GM23338 (cell line): ENCODE measurements at regions not wholly inside any gene's neighbourhood (a gene's known extent, or its start where the extent isn't known, plus 50 kb on each side); places are given as distances from the start of the nearest gene placed in this dataset.

Source experiments
- ATAC-seq: fragments of 200-7000 bp; cut with Tn5 transposase; 3 replicates; pipeline ENCODE4 v1.9.1; 2020
- DNase-seq: peaks from one replicate; pipeline ENCODE4 v3.0.0-alpha.2; 2015; ENCODE audit warnings: low spot score
- H2AFZ ChIP-seq: fragments of 200-600 bp; sonication (generic); 2 replicates; pipeline ENCODE4 v1.8.0; 2016; ENCODE audit warnings: antibody characterized with exemption, mild to moderate bottlenecking, moderate library complexity
- H3F3A ChIP-seq: fragments of 200-600 bp; sonication (generic); replicated peaks from 2 replicates; pipeline ENCODE4 v1.8.0; 2017; ENCODE audit warnings: antibody characterized with exemption, mixed run types, low read depth
- H3K27ac ChIP-seq: fragments of 200-600 bp; sonication (generic); 2 replicates; pipeline ENCODE4 v1.6.1; 2016; ENCODE audit warnings: low read depth
- H3K27me3 ChIP-seq: fragments of 200-600 bp; sonication (generic); 2 replicates; pipeline ENCODE4 v1.8.0; 2016; ENCODE audit warnings: mild to moderate bottlenecking, mixed run types, moderate library complexity; ENCODE audit not compliant: insufficient read depth
- H3K36me3 ChIP-seq: fragments of 200-600 bp; sonication (generic); 2 replicates; pipeline ENCODE4 v1.8.0; 2016; ENCODE audit warnings: mild to moderate bottlenecking; ENCODE audit not compliant: insufficient read depth
- H3K4me1 ChIP-seq: fragments of 200-600 bp; sonication (generic); 2 replicates; pipeline ENCODE4 v1.8.0; 2016; ENCODE audit warnings: mild to moderate bottlenecking, moderate library complexity; ENCODE audit not compliant: insufficient read depth
- H3K4me2 ChIP-seq: fragments of 200-600 bp; sonication (generic); 2 replicates; pipeline ENCODE4 v1.7.1; 2017; ENCODE audit warnings: mixed run types
- H3K4me3 ChIP-seq: fragments of 200-600 bp; sonication (generic); 2 replicates; pipeline ENCODE4 v1.6.1; 2016; ENCODE audit warnings: mixed run types
- H3K79me2 ChIP-seq: fragments of 200-600 bp; sonication (generic); replicated peaks from 2 replicates; pipeline ENCODE4 v1.8.0; 2017; ENCODE audit warnings: mild to moderate bottlenecking; ENCODE audit not compliant: insufficient read depth
- H3K9me2 ChIP-seq: fragments of 200-600 bp; sonication (generic); 2 replicates; pipeline ENCODE4 v1.8.0; 2017; ENCODE audit not compliant: insufficient read depth
- H4K20me1 ChIP-seq: fragments of 200-600 bp; sonication (generic); replicated peaks from 2 replicates; pipeline ENCODE4 v1.8.0; 2017; ENCODE audit warnings: mild to moderate bottlenecking; ENCODE audit not compliant: insufficient read depth
- H3K27ac Mint-ChIP-seq: 2 replicates; pipeline ENCODE4 v1.8.0; 2020; ENCODE audit warnings: inconsistent platforms, mild to moderate bottlenecking, moderate library complexity, mixed read lengths
- H3K27me3 Mint-ChIP-seq: 3 replicates; pipeline ENCODE4 v1.8.0; 2022; ENCODE audit warnings: low read depth, mild to moderate bottlenecking, moderate library complexity, mixed read lengths, inconsistent platforms; ENCODE audit not compliant: insufficient read depth, poor library complexity
- H3K36me3 Mint-ChIP-seq: 3 replicates; pipeline ENCODE4 v1.8.0; 2021; ENCODE audit warnings: low read depth, mild to moderate bottlenecking, inconsistent platforms, moderate library complexity, mixed read lengths
- H3K4me1 Mint-ChIP-seq: 3 replicates; pipeline ENCODE4 v1.8.0; 2020; ENCODE audit warnings: mild to moderate bottlenecking, inconsistent platforms, mixed read lengths
- H3K4me3 Mint-ChIP-seq: 3 replicates; pipeline ENCODE4 v1.8.0; 2021; ENCODE audit warnings: moderate library complexity, mild to moderate bottlenecking, inconsistent platforms, mixed read lengths
- H3K9me3 Mint-ChIP-seq: 3 replicates; pipeline ENCODE4 v1.8.0; 2020; ENCODE audit warnings: moderate library complexity, mild to moderate bottlenecking, inconsistent platforms, mixed read lengths
- CREB1 ChIP-seq: fragments of 250-450 bp; sonication (Bioruptor Pico); IDR thresholded peaks from 2 replicates; pipeline ENCODE4 v1.5.0; 2020; ENCODE audit warnings: low read depth, mild to moderate bottlenecking, moderate library complexity
- CTCF ChIP-seq, 2 experiments: fragments of 200-600 bp in 1 of 2; sonication (generic) in 1 of 2; conservative IDR thresholded peaks; 2 replicates each; pipeline versions ENCODE4 v1.5.1 to v1.6.1; 2016 to 2017; ENCODE audit warnings: antibody characterized with exemption in 2 of 2, low read depth in 2 of 2, mild to moderate bottlenecking in 2 of 2, moderate library complexity in 1 of 2
- ETS1 ChIP-seq: IDR thresholded peaks from 2 replicates; pipeline ENCODE4 v1.6.1; 2016; ENCODE audit warnings: antibody characterized with exemption
- EZH2 ChIP-seq: fragments of 200-600 bp; sonication (generic); IDR thresholded peaks from one replicate; pipeline ENCODE4 v1.8.0; 2017; ENCODE audit warnings: antibody characterized with exemption, mild to moderate bottlenecking, low read depth; ENCODE audit not compliant: unreplicated experiment
- EZH2phosphoT487 ChIP-seq: fragments of 200-600 bp; sonication (generic); IDR thresholded peaks from one replicate; pipeline ENCODE4 v1.8.1; 2018; ENCODE audit warnings: antibody characterized with exemption; ENCODE audit not compliant: unreplicated experiment
- JUNB ChIP-seq: IDR thresholded peaks from one replicate; pipeline ENCODE4 v1.6.1; 2016; ENCODE audit warnings: antibody characterized with exemption; ENCODE audit not compliant: unreplicated experiment
- NANOG ChIP-seq: IDR thresholded peaks from 2 replicates; pipeline ENCODE4 v1.6.1; 2016; ENCODE audit warnings: antibody characterized with exemption, borderline replicate concordance
- POLR2AphosphoS5 ChIP-seq: IDR thresholded peaks from 2 replicates; pipeline ENCODE4 v1.6.1; 2016; ENCODE audit warnings: antibody characterized with exemption, low read depth
- REST ChIP-seq: IDR thresholded peaks from one replicate; pipeline ENCODE4 v1.6.1; 2018; ENCODE audit warnings: antibody characterized with exemption; ENCODE audit not compliant: unreplicated experiment
- STAT1 ChIP-seq: IDR thresholded peaks from one replicate; pipeline ENCODE4 v1.6.1; 2016; ENCODE audit warnings: antibody characterized with exemption; ENCODE audit not compliant: unreplicated experiment
- ZNF114 ChIP-seq: fragments of 250-450 bp; sonication (Bioruptor Pico); IDR thresholded peaks from 2 replicates; pipeline ENCODE4 v1.5.0; 2020; ENCODE audit warnings: mild to moderate bottlenecking, moderate library complexity
- ZNF331 ChIP-seq: fragments of 250-450 bp; sonication (Bioruptor Pico); IDR thresholded peaks from 2 replicates; pipeline ENCODE4 v1.5.0; 2020; ENCODE audit warnings: low read depth, mild to moderate bottlenecking, moderate library complexity
- ZNF462 ChIP-seq: fragments of 250-450 bp; sonication (Bioruptor Pico); IDR thresholded peaks from 2 replicates; pipeline ENCODE4 v1.5.0; 2020; ENCODE audit warnings: mild to moderate bottlenecking, moderate library complexity

- no peaks in the 10 kb centered on the region; the same call in 2 of the 3 replicates for H3K9me3 Mint-ChIP-seq
- H3K36me3 Mint-ChIP-seq: no peaks in the 10 kb centered on the region; the same call in 2 of the 3 replicates
- Histone ChIP-seq H3K4me3 (no peak overlapping the region), H2AFZ (no peak overlapping the region), H4K20me1 (no peaks in the 10 kb centered on the region; the same call in 1 of the 2 replicates), H3K27me3 (0 out of 2 replicates have a peak, but pooled peaks cover 5% of the 10 kb centered on the region), H3K4me1 (peaks cover 11% of the 10 kb centered on the region), H3K79me2 (no peaks in the 10 kb centered on the region), H3K36me3 (no peaks in the 10 kb centered on the region), H3K27ac (no peak overlapping the region), H3K4me2 (no peak overlapping the region), H3F3A (no peaks in the 10 kb centered on the region), H3K9me2 (no peaks in the 10 kb centered on the region)
- DNase-seq (no peak), ATAC-seq (no peak)
- H3K27me3 Mint-ChIP-seq: peaks cover 2% of the 10 kb centered on the region
- H3K27ac Mint-ChIP-seq: no peak overlapping the region
- no peak for TF ChIP-seq ZNF114 (CRISPR knock-in tag)
- TF ChIP-seq REST: no peak
- no peak for TF ChIP-seq NANOG
- no peak for TF ChIP-seq CREB1
- no peak for TF ChIP-seq CTCF (conservative IDR thresholded peaks at IDR 0.05; ENCODE audit: low read depth in 2 of 2)
- no peak for TF ChIP-seq ETS1
- no peak for TF ChIP-seq EZH2phosphoT487
- no peak for TF ChIP-seq ZNF331 (CRISPR knock-in tag)
- TF ChIP-seq JUNB: no peak
- TF ChIP-seq STAT1: no peak
- no peak for TF ChIP-seq POLR2AphosphoS5
- no peak for TF ChIP-seq ZNF462 (CRISPR knock-in tag)
- no peak for TF ChIP-seq EZH2
- H3K4me1 Mint-ChIP-seq: peaks cover 22% of the 10 kb centered on the region
- no peak overlapping the region for H3K4me3 Mint-ChIP-seq
Observed at GRCh38 chr4:4680758-4681157, 138.9 kb upstream of the STX18 start.
